WTC11 (cell line): ENCODE measurements at regions not wholly inside any gene's neighbourhood (a gene's known extent, or its start where the extent isn't known, plus 50 kb on each side); places are given as distances from the start of the nearest gene placed in this dataset.

Experiments used
- ATAC-seq: fragments of 200-7000 bp; cut with Tn5 transposase; 2 replicates; pipeline ENCODE4 v1.10.0; 2021; ENCODE audit warnings: mild to moderate bottlenecking, moderate library complexity
- CTCF ChIA-PET: fragments of 300-600 bp; sonication (Branson Sonifier 250); formaldehyde crosslinking; loops from one replicate; lab custom pipeline; 2021; ENCODE audit warnings: antibody characterized with exemption; lab: Charles Lee
- POLR2A ChIA-PET: fragments of 350-600 bp; sonication (Branson Sonifier 250); formaldehyde crosslinking; loops from one replicate; lab custom pipeline; 2021; ENCODE audit warnings: antibody characterized with exemption; lab: Charles Lee
- DNase-seq: peaks from one replicate; pipeline ENCODE4 v3.0.0; 2021; ENCODE audit warnings: low spot score
- H3K27ac Mint-ChIP-seq: 2 replicates; pipeline ENCODE4 v1.8.0; 2021; ENCODE audit warnings: mixed read lengths
- H3K27me3 Mint-ChIP-seq: 2 replicates; pipeline ENCODE4 v1.8.0; 2021; ENCODE audit warnings: low read depth, mild to moderate bottlenecking, moderate library complexity, mixed read lengths
- H3K36me3 Mint-ChIP-seq: 2 replicates; pipeline ENCODE4 v1.8.0; 2021; ENCODE audit warnings: mixed read lengths
- H3K4me1 Mint-ChIP-seq: 2 replicates; pipeline ENCODE4 v1.8.0; 2022; ENCODE audit warnings: mixed read lengths
- H3K4me3 Mint-ChIP-seq: 2 replicates; pipeline ENCODE4 v1.8.0; 2021; ENCODE audit warnings: mild to moderate bottlenecking, moderate library complexity, mixed read lengths
- H3K9me3 Mint-ChIP-seq: 2 replicates; pipeline ENCODE4 v1.8.0; 2021; ENCODE audit warnings: mixed read lengths
- ATF1 ChIP-seq: sonication (generic); formaldehyde crosslinking; IDR thresholded peaks from 2 replicates; pipeline ENCODE4 v1.8.1; 2023; ENCODE audit warnings: mild to moderate bottlenecking, moderate library complexity, missing genetic modification reagents
- ATF6 ChIP-seq: sonication (generic); formaldehyde crosslinking; IDR thresholded peaks from 2 replicates; pipeline ENCODE4 v1.8.1; 2023; ENCODE audit warnings: mild to moderate bottlenecking, missing genetic modification reagents
- CBFB ChIP-seq: sonication (generic); formaldehyde crosslinking; IDR thresholded peaks from 2 replicates; pipeline ENCODE4 v1.8.1; 2022; ENCODE audit warnings: mild to moderate bottlenecking, low read depth, missing genetic modification reagents
- CREB1 ChIP-seq: sonication (generic); formaldehyde crosslinking; IDR thresholded peaks from 2 replicates; pipeline ENCODE4 v1.8.0; 2023; ENCODE audit warnings: mild to moderate bottlenecking, missing genetic modification reagents
- CREM ChIP-seq: sonication (generic); formaldehyde crosslinking; IDR thresholded peaks from 2 replicates; pipeline ENCODE4 v1.8.1; 2022; ENCODE audit warnings: mild to moderate bottlenecking, missing genetic modification reagents, moderate library complexity
- E2F1 ChIP-seq: sonication (generic); formaldehyde crosslinking; IDR thresholded peaks from 2 replicates; pipeline ENCODE4 v1.8.0; 2022; ENCODE audit warnings: mild to moderate bottlenecking, missing genetic modification reagents
- ETV6 ChIP-seq: sonication (generic); formaldehyde crosslinking; IDR thresholded peaks from 2 replicates; pipeline ENCODE4 v1.8.1; 2022; ENCODE audit warnings: mild to moderate bottlenecking, missing genetic modification reagents
- FOXJ3 ChIP-seq: sonication (generic); formaldehyde crosslinking; IDR thresholded peaks from 2 replicates; pipeline ENCODE4 v1.9.0; 2021; ENCODE audit warnings: missing genetic modification reagents, mild to moderate bottlenecking, borderline replicate concordance
- FOXK1 ChIP-seq: sonication (generic); formaldehyde crosslinking; IDR thresholded peaks from 2 replicates; pipeline ENCODE4 v1.8.0; 2022; ENCODE audit warnings: mild to moderate bottlenecking, moderate library complexity, missing genetic modification reagents
- FOXP1 ChIP-seq: sonication (generic); formaldehyde crosslinking; IDR thresholded peaks from 2 replicates; pipeline ENCODE4 v1.8.0; 2022; ENCODE audit warnings: missing genetic modification reagents, mild to moderate bottlenecking, moderate library complexity, borderline replicate concordance
- GTF2I ChIP-seq: fragments of 250-450 bp; sonication (Bioruptor Pico); conservative IDR thresholded peaks from 2 replicates; pipeline ENCODE4 v1.4.0; 2021; ENCODE audit warnings: mild to moderate bottlenecking
- NFYB ChIP-seq: sonication (generic); formaldehyde crosslinking; conservative IDR thresholded peaks from 2 replicates; pipeline ENCODE4 v1.8.0; 2022; ENCODE audit warnings: low read depth, missing genetic modification reagents
- PRRX2 ChIP-seq: fragments of 250-450 bp; sonication (Bioruptor Pico); IDR thresholded peaks from 2 replicates; pipeline ENCODE4 v1.8.0; 2021; ENCODE audit warnings: mild to moderate bottlenecking
- RORB ChIP-seq: fragments of 250-450 bp; sonication (Bioruptor Pico); IDR thresholded peaks from 2 replicates; pipeline ENCODE4 v1.9.0; 2021; ENCODE audit warnings: mild to moderate bottlenecking
- TP53 ChIP-seq: sonication (generic); formaldehyde crosslinking; IDR thresholded peaks from 2 replicates; pipeline ENCODE4 v1.8.1; 2023; ENCODE audit warnings: mild to moderate bottlenecking, missing genetic modification reagents
- ZNF138 ChIP-seq: sonication (generic); formaldehyde crosslinking; conservative IDR thresholded peaks from 2 replicates; pipeline ENCODE4 v1.8.1; 2022; ENCODE audit warnings: mild to moderate bottlenecking, moderate library complexity, missing genetic modification reagents
- ZNF263 ChIP-seq: sonication (generic); formaldehyde crosslinking; IDR thresholded peaks from 2 replicates; pipeline ENCODE4 v1.8.1; 2022; ENCODE audit warnings: low read depth, mild to moderate bottlenecking, moderate library complexity, missing genetic modification reagents
- ZNF512 ChIP-seq: sonication (generic); formaldehyde crosslinking; IDR thresholded peaks from 2 replicates; pipeline ENCODE4 v1.8.1; 2022; ENCODE audit warnings: missing genetic modification reagents, borderline replicate concordance
- TF ChIP-seq, protein P1 (sequence below): sonication (generic); formaldehyde crosslinking; IDR thresholded peaks from 2 replicates; pipeline ENCODE4 v1.8.1; 2023; ENCODE audit warnings: mild to moderate bottlenecking, moderate library complexity, missing genetic modification reagents
- TF ChIP-seq, protein P2 (sequence below): sonication (generic); formaldehyde crosslinking; IDR thresholded peaks from 2 replicates; pipeline ENCODE4 v1.8.0; 2023; ENCODE audit warnings: missing genetic modification reagents, mild to moderate bottlenecking, borderline replicate concordance

DNA sequence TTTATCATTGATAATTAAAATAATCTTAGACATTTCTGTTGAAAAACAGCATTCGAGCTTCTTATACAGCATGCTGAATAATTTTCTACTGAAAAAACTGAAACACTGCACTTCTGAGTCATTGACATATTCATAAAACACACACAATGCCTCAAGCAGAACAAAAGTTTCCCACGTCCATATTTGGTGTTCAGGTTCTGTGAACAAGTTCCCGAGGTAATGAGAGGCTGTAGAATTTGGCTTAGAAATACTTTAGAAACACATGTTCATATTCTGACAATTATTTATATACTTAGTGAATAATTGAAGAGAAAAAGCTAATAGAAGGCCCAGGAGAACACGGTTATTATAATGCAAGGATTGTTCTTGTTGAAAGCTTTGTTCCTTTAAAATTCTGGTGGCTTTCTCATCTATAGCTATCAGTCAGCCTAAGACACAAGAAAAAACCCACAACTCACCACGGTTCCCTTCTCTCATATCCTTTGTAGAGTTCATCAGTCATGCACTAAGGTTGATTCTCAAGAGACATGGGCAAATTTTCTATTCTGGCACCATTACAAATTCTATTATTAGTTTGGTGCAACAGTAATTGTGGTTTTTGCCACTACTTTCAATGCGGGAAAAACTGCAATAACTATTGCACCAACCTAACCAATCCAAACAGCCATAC lies 194.4 kb downstream of the TMX3 start:
- H3K4me3 Mint-ChIP-seq = no peak overlapping the region
- H3K27ac Mint-ChIP-seq = no peak overlapping the region
- H3K27me3 Mint-ChIP-seq = no peaks in the 10 kb centered on the region
- no peaks in the 10 kb centered on the region for H3K9me3 Mint-ChIP-seq
- POLR2A ChIA-PET = no interaction called here
- DNase-seq (no peak), ATAC-seq (no peak)
- CTCF ChIA-PET = no interaction called here
- H3K36me3 Mint-ChIP-seq = no peaks in the 10 kb centered on the region
- TF ChIP-seq CREB1 (CRISPR knock-in tag) (no peak), E2F1 (no peak), ETV6 (CRISPR knock-in tag) (no peak), TP53 (CRISPR knock-in tag) (no peak), NFYB (CRISPR knock-in tag) (no peak), ZNF138 (CRISPR knock-in tag) (no peak), ATF6 (no peak), FOXK1 (CRISPR knock-in tag) (no peak), RORB (CRISPR knock-in tag) (no peak), FOXP1 (CRISPR knock-in tag) (no peak), CREM (CRISPR knock-in tag) (no peak), ZNF512 (CRISPR knock-in tag) (no peak), CBFB (CRISPR knock-in tag) (no peak), GTF2I (CRISPR knock-in tag) (no peak), FOXJ3 (CRISPR knock-in tag) (no peak), ATF1 (CRISPR knock-in tag) (no peak), PRRX2 (CRISPR knock-in tag) (no peak), ZNF263 (CRISPR knock-in tag) (no peak)
- TF ChIP-seq, protein P1, sequence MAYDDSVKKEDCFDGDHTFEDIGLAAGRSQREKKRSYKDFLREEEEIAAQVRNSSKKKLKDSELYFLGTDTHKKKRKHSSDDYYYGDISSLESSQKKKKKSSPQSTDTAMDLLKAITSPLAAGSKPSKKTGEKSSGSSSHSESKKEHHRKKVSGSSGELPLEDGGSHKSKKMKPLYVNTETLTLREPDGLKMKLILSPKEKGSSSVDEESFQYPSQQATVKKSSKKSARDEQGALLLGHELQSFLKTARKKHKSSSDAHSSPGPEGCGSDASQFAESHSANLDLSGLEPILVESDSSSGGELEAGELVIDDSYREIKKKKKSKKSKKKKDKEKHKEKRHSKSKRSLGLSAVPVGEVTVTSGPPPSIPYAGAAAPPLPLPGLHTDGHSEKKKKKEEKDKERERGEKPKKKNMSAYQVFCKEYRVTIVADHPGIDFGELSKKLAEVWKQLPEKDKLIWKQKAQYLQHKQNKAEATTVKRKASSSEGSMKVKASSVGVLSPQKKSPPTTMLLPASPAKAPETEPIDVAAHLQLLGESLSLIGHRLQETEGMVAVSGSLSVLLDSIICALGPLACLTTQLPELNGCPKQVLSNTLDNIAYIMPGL = no peak
- TF ChIP-seq, protein P2, sequence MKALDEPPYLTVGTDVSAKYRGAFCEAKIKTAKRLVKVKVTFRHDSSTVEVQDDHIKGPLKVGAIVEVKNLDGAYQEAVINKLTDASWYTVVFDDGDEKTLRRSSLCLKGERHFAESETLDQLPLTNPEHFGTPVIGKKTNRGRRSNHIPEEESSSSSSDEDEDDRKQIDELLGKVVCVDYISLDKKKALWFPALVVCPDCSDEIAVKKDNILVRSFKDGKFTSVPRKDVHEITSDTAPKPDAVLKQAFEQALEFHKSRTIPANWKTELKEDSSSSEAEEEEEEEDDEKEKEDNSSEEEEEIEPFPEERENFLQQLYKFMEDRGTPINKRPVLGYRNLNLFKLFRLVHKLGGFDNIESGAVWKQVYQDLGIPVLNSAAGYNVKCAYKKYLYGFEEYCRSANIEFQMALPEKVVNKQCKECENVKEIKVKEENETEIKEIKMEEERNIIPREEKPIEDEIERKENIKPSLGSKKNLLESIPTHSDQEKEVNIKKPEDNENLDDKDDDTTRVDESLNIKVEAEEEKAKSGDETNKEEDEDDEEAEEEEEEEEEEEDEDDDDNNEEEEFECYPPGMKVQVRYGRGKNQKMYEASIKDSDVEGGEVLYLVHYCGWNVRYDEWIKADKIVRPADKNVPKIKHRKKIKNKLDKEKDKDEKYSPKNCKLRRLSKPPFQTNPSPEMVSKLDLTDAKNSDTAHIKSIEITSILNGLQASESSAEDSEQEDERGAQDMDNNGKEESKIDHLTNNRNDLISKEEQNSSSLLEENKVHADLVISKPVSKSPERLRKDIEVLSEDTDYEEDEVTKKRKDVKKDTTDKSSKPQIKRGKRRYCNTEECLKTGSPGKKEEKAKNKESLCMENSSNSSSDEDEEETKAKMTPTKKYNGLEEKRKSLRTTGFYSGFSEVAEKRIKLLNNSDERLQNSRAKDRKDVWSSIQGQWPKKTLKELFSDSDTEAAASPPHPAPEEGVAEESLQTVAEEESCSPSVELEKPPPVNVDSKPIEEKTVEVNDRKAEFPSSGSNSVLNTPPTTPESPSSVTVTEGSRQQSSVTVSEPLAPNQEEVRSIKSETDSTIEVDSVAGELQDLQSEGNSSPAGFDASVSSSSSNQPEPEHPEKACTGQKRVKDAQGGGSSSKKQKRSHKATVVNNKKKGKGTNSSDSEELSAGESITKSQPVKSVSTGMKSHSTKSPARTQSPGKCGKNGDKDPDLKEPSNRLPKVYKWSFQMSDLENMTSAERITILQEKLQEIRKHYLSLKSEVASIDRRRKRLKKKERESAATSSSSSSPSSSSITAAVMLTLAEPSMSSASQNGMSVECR = no peak
- H3K4me1 Mint-ChIP-seq = peaks cover 16% of the 10 kb centered on the region
